T-cell (primary cell): ENCODE measurements at regions not wholly inside any gene's neighbourhood (a gene's known extent, or its start where the extent isn't known, plus 50 kb on each side); places are given as distances from the start of the nearest gene placed in this dataset.
"Not testable (repeated sequence)": the region's sequence is repeated elsewhere in the genome, so short reads cannot be mapped to it uniquely, and the experiment has no call there.

Source experiments
- ATAC-seq, 4 experiments: fragments of 200-7000 bp in 3 of 4; fragments of 150-1000 bp in 1 of 4; cut with Tn5 transposase; replicated peaks in 1 of 4; 1 replicate in 3 of 4; 2 replicates in 1 of 4; pipeline ENCODE4 v1.10.0; 2021; ENCODE audit warnings: moderate library complexity in 3 of 4, mild to moderate bottlenecking in 2 of 4, moderate number of reproducible peaks in 1 of 4
- CTCF ChIA-PET, 2 donors: fragments of 300-600 bp; sonication (Branson Sonifier 250); formaldehyde crosslinking; loops; one replicate each; lab custom pipeline; 2022; ENCODE audit warnings: antibody characterized with exemption in 2 of 2; lab: Charles Lee
- POLR2A ChIA-PET, 2 donors: fragments of 300-600 bp; sonication (Branson Sonifier 250); formaldehyde crosslinking; loops; one replicate each; lab custom pipeline; 2022; ENCODE audit warnings: antibody characterized with exemption in 2 of 2; lab: Charles Lee
- DNase-seq, 35 experiments: peaks; one replicate each; pipeline versions ENCODE4 v3.0.0 to v3.0.0-alpha.2; 2013 to 2023
- H3K27ac ChIP-seq: one replicate; pipeline ENCODE4 v1.5.1; 2013; ENCODE audit warnings: low read length
- H3K27me3 ChIP-seq, 2 experiments: replicated peaks in 1 of 2; 1 replicate in 1 of 2; 2 replicates in 1 of 2; pipeline versions ENCODE4 v1.6.1 to v1.7.0; 2013; ENCODE audit warnings: low read length in 1 of 2, mixed read lengths in 1 of 2; ENCODE audit not compliant: control insufficient read depth in 2 of 2, insufficient read depth in 2 of 2; ENCODE audit errors: extremely low read depth in 1 of 2
- H3K36me3 ChIP-seq, 2 donors: 1 replicate in 1 of 2; 2 replicates in 1 of 2; pipeline versions ENCODE4 v1.6.1 to v1.7.0; 2013; ENCODE audit warnings: low read length in 1 of 2; ENCODE audit not compliant: control insufficient read depth in 2 of 2, insufficient read depth in 1 of 2; ENCODE audit errors: extremely low read depth in 1 of 2
- H3K4me1 ChIP-seq, 2 experiments: 1 replicate in 1 of 2; 2 replicates in 1 of 2; pipeline versions ENCODE4 v1.6.1 to v1.7.0; 2013; ENCODE audit warnings: low read length in 2 of 2, mixed read lengths in 1 of 2; ENCODE audit not compliant: insufficient read depth in 2 of 2, control insufficient read depth in 1 of 2; ENCODE audit errors: extremely low read depth in 1 of 2
- H3K4me3 ChIP-seq, 2 donors: 1 replicate in 1 of 2; 2 replicates in 1 of 2; pipeline versions ENCODE4 v1.5.1 to v1.7.0; 2013; ENCODE audit warnings: mild to moderate bottlenecking in 2 of 2, low read length in 1 of 2, moderate library complexity in 1 of 2; ENCODE audit not compliant: control insufficient read depth in 1 of 2; ENCODE audit errors: extremely low read depth in 1 of 2
- H3K9me3 ChIP-seq: 2 replicates; pipeline ENCODE4 v1.7.0; 2013
- H3K27ac Mint-ChIP-seq, 2 donors: one replicate each; pipeline ENCODE4 v1.8.0; 2020 to 2021; ENCODE audit warnings: mild to moderate bottlenecking in 2 of 2, mixed read lengths in 2 of 2
- H3K27me3 Mint-ChIP-seq, 2 donors: one replicate each; pipeline ENCODE4 v1.8.0; 2021 to 2022; ENCODE audit warnings: mixed read lengths in 2 of 2
- H3K36me3 Mint-ChIP-seq: one replicate; pipeline ENCODE4 v1.8.0; 2021; ENCODE audit warnings: mixed read lengths
- H3K4me1 Mint-ChIP-seq, 3 donors: one replicate each; pipeline ENCODE4 v1.8.0; 2020 to 2022; ENCODE audit warnings: mixed read lengths in 3 of 3, mild to moderate bottlenecking in 1 of 3
- H3K4me3 Mint-ChIP-seq, 3 donors: one replicate each; pipeline ENCODE4 v1.8.0; 2020 to 2022; ENCODE audit warnings: mild to moderate bottlenecking in 3 of 3, mixed read lengths in 3 of 3, moderate library complexity in 3 of 3
- H3K9me3 Mint-ChIP-seq, 3 donors: one replicate each; pipeline ENCODE4 v1.8.0; 2020 to 2022; ENCODE audit warnings: mixed read lengths in 3 of 3
- WGBS: methylation state at CpG from one replicate; pipeline ENCODE4 v1.1.5; 2013; ENCODE audit warnings: missing lambda C conversion rate; ENCODE audit not compliant: insufficient coverage; 5-methylcytosine and 5-hydroxymethylcytosine counted together

DNA sequence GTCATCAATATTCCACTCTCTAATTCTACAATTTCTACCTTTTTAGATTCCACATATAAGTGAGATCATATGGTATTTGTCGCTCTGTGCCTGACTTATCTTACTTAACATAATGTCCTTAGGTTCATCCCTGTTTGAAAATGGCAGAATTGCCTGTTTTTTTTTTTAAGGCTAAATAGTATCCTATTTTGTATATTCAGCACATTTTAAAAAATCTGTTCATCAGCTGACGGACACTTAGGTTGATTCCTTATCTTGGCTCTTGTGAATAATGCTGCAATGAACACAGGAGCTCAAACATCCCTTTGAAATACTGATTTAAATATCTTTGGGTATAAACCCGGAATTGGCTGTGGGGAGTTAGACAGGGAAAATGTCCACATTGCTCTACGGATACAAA is 326.7 kb upstream of the THBS1 start:
- no CpG with 5 or more reads among the region's 4 CpGs for WGBS
- Mint-ChIP-seq H3K27me3 (peaks cover 0 to 18% of the 10 kb centered on the region in 2 donors), H3K9me3 (no peaks in the 10 kb centered on the region), H3K4me3 (no peak overlapping the region), H3K27ac (no peak overlapping the region), H3K4me1 (peaks cover 0 to 24% (median 8%) of the 10 kb centered on the region in 3 donors), H3K36me3 (no peaks in the 10 kb centered on the region)
- no peak overlapping the region for H3K4me3 ChIP-seq
- no peaks in the 10 kb centered on the region for H3K9me3 ChIP-seq
- H3K27ac ChIP-seq, result no peak overlapping the region
- POLR2A ChIA-PET, result interaction anchor here in 1 of 2 donors (0.6 kb wide), 1 partner anchor 176 kb away, joined by 3 read pairs; no protein-coding TSS in a partner anchor
- H3K27me3 ChIP-seq, result no peaks in the 10 kb centered on the region
- peaks cover 0 to 12% of the 10 kb centered on the region in 2 experiments for H3K4me1 ChIP-seq
- DNase-seq, result no peak
- CTCF ChIA-PET, result no interaction called here
- no peak for ATAC-seq
- H3K36me3 ChIP-seq, result no peaks in the 10 kb centered on the region

DNA sequence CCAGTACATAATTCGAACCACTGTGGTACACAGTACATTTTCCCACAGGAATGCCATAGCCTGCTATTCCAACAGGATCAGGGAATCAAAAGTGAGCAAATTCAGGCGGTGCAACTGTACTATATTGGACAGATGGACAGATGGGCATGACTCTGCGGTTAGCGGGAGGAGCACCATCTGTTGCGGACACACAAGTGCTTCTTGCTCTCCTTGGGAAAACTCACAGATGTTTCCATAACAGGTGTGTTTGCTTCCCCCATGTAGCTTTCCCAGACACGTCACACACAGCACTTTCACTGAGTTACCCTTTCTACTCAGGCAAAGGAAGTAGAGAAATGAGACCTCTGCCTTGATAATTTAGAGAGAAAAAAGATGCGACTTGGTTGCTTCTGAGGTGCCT is 325.1 kb upstream of the THBS1 start:
- peaks cover 0 to 17% (median 4%) of the 10 kb centered on the region in 3 donors for H3K4me1 Mint-ChIP-seq
- ChIA-PET CTCF (no interaction called here), POLR2A (no interaction called here)
- ATAC-seq (no peak), DNase-seq (no peak)
- Histone ChIP-seq H3K36me3 (no peaks in the 10 kb centered on the region), H3K4me3 (no peak overlapping the region), H3K4me1 (peaks cover 0 to 11% of the 10 kb centered on the region in 2 experiments), H3K9me3 (no peaks in the 10 kb centered on the region), H3K27me3 (no peaks in the 10 kb centered on the region), H3K27ac (no peak overlapping the region)
- WGBS, result 78% methylated on average over 4 of the region's 7 CpGs
- H3K36me3 Mint-ChIP-seq, result no peaks in the 10 kb centered on the region
- H3K27ac Mint-ChIP-seq, result no peak overlapping the region
- no peak overlapping the region for H3K4me3 Mint-ChIP-seq
- no peaks in the 10 kb centered on the region for H3K9me3 Mint-ChIP-seq
- H3K27me3 Mint-ChIP-seq, result peaks cover 0 to 21% of the 10 kb centered on the region in 2 donors

DNA sequence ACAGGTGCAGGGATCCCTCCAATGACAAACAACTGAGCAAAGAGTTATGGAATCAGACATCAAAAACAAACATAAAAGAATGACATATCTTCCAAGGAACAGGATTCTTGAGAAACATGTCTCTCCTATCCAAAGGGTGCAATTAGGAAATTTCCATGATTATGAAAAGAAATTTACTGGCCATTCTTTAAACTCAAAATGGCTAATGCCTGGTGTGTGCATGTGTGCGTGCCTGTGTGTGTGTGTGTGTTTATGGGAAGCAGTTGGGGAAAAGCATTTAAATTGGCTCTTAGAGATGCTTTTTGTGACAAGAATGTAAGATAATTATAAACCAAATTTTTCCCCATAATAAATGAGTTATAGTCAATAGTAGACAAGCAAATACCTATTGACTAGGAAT is 320.5 kb upstream of the THBS1 start:
- no peak overlapping the region for H3K27ac Mint-ChIP-seq

DNA sequence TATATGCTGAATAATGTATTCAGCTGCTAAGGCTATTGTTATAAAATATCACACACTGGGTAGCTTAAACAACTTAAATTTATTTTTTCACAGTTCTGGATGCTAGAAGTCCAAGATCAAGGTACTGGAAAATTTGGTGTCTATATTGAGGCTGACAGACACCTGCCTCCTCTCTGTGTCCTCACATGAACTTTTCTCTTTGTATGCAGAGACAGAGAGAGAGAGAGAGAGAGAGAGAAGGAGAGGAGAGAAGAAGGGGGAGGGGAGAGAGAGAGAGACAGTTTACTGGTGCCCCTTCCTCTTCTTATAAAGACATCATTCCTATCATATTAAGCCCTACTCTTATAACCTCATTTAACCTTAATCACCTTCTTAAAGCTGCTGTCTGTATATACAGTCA is 320.1 kb upstream of the THBS1 start:
- peaks cover 4 to 18% (median 9%) of the 10 kb centered on the region in 3 donors for H3K4me1 Mint-ChIP-seq
- Histone ChIP-seq H3K4me3 (no peak overlapping the region), H3K27ac (no peak overlapping the region), H3K9me3 (no peaks in the 10 kb centered on the region), H3K4me1 (no peaks in the 10 kb centered on the region), H3K27me3 (no peaks in the 10 kb centered on the region), H3K36me3 (no peaks in the 10 kb centered on the region)
- ChIA-PET CTCF (no interaction called here), POLR2A (interaction anchor here in 1 of 2 donors (0.6 kb wide), 1 partner anchor 237 kb away, joined by 7 read pairs; no protein-coding TSS in a partner anchor)
- H3K9me3 Mint-ChIP-seq, result no peaks in the 10 kb centered on the region
- peaks cover 0 to 14% of the 10 kb centered on the region in 2 donors for H3K27me3 Mint-ChIP-seq
- H3K27ac Mint-ChIP-seq, result no peak overlapping the region
- no peaks in the 10 kb centered on the region for H3K36me3 Mint-ChIP-seq
- ATAC-seq (no peak), DNase-seq (no peak)
- no peak overlapping the region for H3K4me3 Mint-ChIP-seq

More for the DNA sequence above, 320.5 kb upstream of the THBS1 start:
- no peak overlapping the region for H3K4me3 Mint-ChIP-seq
- peaks cover 0 to 17% of the 10 kb centered on the region in 2 donors for H3K27me3 Mint-ChIP-seq
- Histone ChIP-seq H3K27me3 (no peaks in the 10 kb centered on the region), H3K4me1 (no peaks in the 10 kb centered on the region), H3K36me3 (no peaks in the 10 kb centered on the region), H3K9me3 (no peaks in the 10 kb centered on the region), H3K27ac (no peak overlapping the region), H3K4me3 (no peak overlapping the region)
- CTCF ChIA-PET, result no interaction called here
- ATAC-seq (no peak), DNase-seq (no peak)
- peaks cover 4 to 18% (median 9%) of the 10 kb centered on the region in 3 donors for H3K4me1 Mint-ChIP-seq
- no peaks in the 10 kb centered on the region for H3K9me3 Mint-ChIP-seq
- H3K36me3 Mint-ChIP-seq, result no peaks in the 10 kb centered on the region
- WGBS, result no CpG with 5 or more reads among the region's 1 CpG
- POLR2A ChIA-PET, result no interaction called here

- H3K27me3 ChIP-seq, H3K4me3 Mint-ChIP-seq, H3K4me3 ChIP-seq, H3K27ac Mint-ChIP-seq, ATAC-seq, H3K9me3 ChIP-seq, DNase-seq, H3K4me1 ChIP-seq, H3K27ac ChIP-seq, H3K36me3 Mint-ChIP-seq, H3K9me3 Mint-ChIP-seq, H3K36me3 ChIP-seq: not testable (repeated sequence)
- WGBS, result no CpG with 5 or more reads among the region's 4 CpGs
- POLR2A ChIA-PET, result interaction anchor here in 1 of 2 donors (0.6 kb wide), 1 partner anchor 238 kb away, joined by 7 read pairs; no protein-coding TSS in a partner anchor
- Mint-ChIP-seq H3K4me1 (peaks cover 4 to 18% (median 9%) of the 10 kb centered on the region in 3 donors), H3K27me3 (peaks cover 0 to 11% of the 10 kb centered on the region in 2 donors)
- CTCF ChIA-PET, result interaction anchor here in 1 of 2 donors (0.6 kb wide), 1 partner anchor 34 kb away, joined by 4 read pairs; no protein-coding TSS in a partner anchor
Observed at GRCh38 chr15:39261397-39262183, 319.3 kb upstream of the THBS1 start.

- POLR2A ChIA-PET, H3K27me3 Mint-ChIP-seq, DNase-seq, H3K27ac Mint-ChIP-seq, CTCF ChIA-PET, H3K27ac ChIP-seq, H3K4me1 ChIP-seq, H3K36me3 Mint-ChIP-seq, H3K27me3 ChIP-seq, H3K9me3 Mint-ChIP-seq, ATAC-seq, H3K4me3 Mint-ChIP-seq, H3K4me3 ChIP-seq, H3K9me3 ChIP-seq, H3K36me3 ChIP-seq: not testable (repeated sequence)
- H3K4me1 Mint-ChIP-seq, result peaks cover 4 to 18% (median 15%) of the 10 kb centered on the region in 3 donors
- WGBS, result no CpG with 5 or more reads among the region's 6 CpGs
Observed at GRCh38 chr15:39262995-39263772, 317.7 kb upstream of the THBS1 start.
